Activated T-helper 17 cell treated with anti-CD3 and anti-CD28 coated beads, Interleukin-2, amount 50 U/mL, for 72 hours (primary cell): ENCODE measurements at regions not wholly inside any gene's neighbourhood (a gene's known extent, or its start where the extent isn't known, plus 50 kb on each side); places are given as distances from the start of the nearest gene placed in this dataset.
"Not testable (repeated sequence)": the region's sequence is repeated elsewhere in the genome, so short reads cannot be mapped to it uniquely, and the experiment has no call there.

Source experiments
- ATAC-seq: fragments of 150-1000 bp; cut with Tn5 transposase; replicated peaks from 2 replicates; pipeline ENCODE4 v1.10.0; 2021; ENCODE audit warnings: mild to moderate bottlenecking, moderate library complexity
- H3K27ac Mint-ChIP-seq: one replicate; pipeline ENCODE4 v1.8.0; 2022; ENCODE audit warnings: mixed read lengths
- H3K27me3 Mint-ChIP-seq: one replicate; pipeline ENCODE4 v1.8.0; 2022; ENCODE audit warnings: mixed read lengths
- H3K36me3 Mint-ChIP-seq: one replicate; pipeline ENCODE4 v1.8.0; 2022; ENCODE audit warnings: low read depth, mild to moderate bottlenecking, mixed read lengths
- H3K4me1 Mint-ChIP-seq: one replicate; pipeline ENCODE4 v1.8.0; 2022; ENCODE audit warnings: mixed read lengths
- H3K4me3 Mint-ChIP-seq: one replicate; pipeline ENCODE4 v1.8.0; 2022; ENCODE audit warnings: mild to moderate bottlenecking, mixed read lengths
- H3K9me3 Mint-ChIP-seq: one replicate; pipeline ENCODE4 v1.8.0; 2022; ENCODE audit warnings: mixed read lengths

GRCh38 chr1:81304187-81304586 lies 496.5 kb upstream of the ADGRL2 start:
- Mint-ChIP-seq H3K27me3 (peaks cover 3% of the 10 kb centered on the region), H3K27ac (no peak overlapping the region), H3K9me3 (peaks cover 9% of the 10 kb centered on the region), H3K4me3 (no peak overlapping the region), H3K36me3 (no peaks in the 10 kb centered on the region), H3K4me1 (no peaks in the 10 kb centered on the region)
- no peak for ATAC-seq

- Mint-ChIP-seq H3K4me1 (no peaks in the 10 kb centered on the region), H3K4me3 (no peak overlapping the region), H3K9me3 (peaks cover 9% of the 10 kb centered on the region), H3K27ac (no peak overlapping the region), H3K27me3 (peaks cover 3% of the 10 kb centered on the region), H3K36me3 (no peaks in the 10 kb centered on the region)
- ATAC-seq, result no peak
Measured at GRCh38 chr1:81299892-81300291, 500.8 kb upstream of the ADGRL2 start.

GRCh38 chr1:81298266-81298665 lies 502.5 kb upstream of the ADGRL2 start:
- Mint-ChIP-seq H3K9me3 (peaks cover 5% of the 10 kb centered on the region), H3K27me3 (peaks cover 3% of the 10 kb centered on the region), H3K27ac (no peak overlapping the region), H3K4me1 (no peaks in the 10 kb centered on the region), H3K36me3 (no peaks in the 10 kb centered on the region), H3K4me3 (no peak overlapping the region)
- no peak for ATAC-seq

- H3K9me3 Mint-ChIP-seq, result no peaks in the 10 kb centered on the region
- H3K27me3 Mint-ChIP-seq, result no peaks in the 10 kb centered on the region
- no peak overlapping the region for H3K27ac Mint-ChIP-seq
- H3K4me1 Mint-ChIP-seq, result no peaks in the 10 kb centered on the region
- no peak overlapping the region for H3K4me3 Mint-ChIP-seq
- no peak for ATAC-seq
- no peaks in the 10 kb centered on the region for H3K36me3 Mint-ChIP-seq
Measured at GRCh38 chr1:81296601-81297000, 504.1 kb upstream of the ADGRL2 start.

GRCh38 chr1:81290326-81290725 lies 510.4 kb upstream of the ADGRL2 start:
- H3K27ac Mint-ChIP-seq, result no peak overlapping the region
- H3K4me3 Mint-ChIP-seq, result no peak overlapping the region
- no peaks in the 10 kb centered on the region for H3K27me3 Mint-ChIP-seq
- H3K9me3 Mint-ChIP-seq, result peaks cover 4% of the 10 kb centered on the region
- no peaks in the 10 kb centered on the region for H3K36me3 Mint-ChIP-seq
- ATAC-seq, result no peak
- H3K4me1 Mint-ChIP-seq, result no peaks in the 10 kb centered on the region

- no peak overlapping the region for H3K4me3 Mint-ChIP-seq
- H3K27me3 Mint-ChIP-seq, result no peaks in the 10 kb centered on the region
- peaks cover 4% of the 10 kb centered on the region for H3K9me3 Mint-ChIP-seq
- no peak for ATAC-seq
- H3K27ac Mint-ChIP-seq, result no peak overlapping the region
- H3K36me3 Mint-ChIP-seq, result no peaks in the 10 kb centered on the region
- no peaks in the 10 kb centered on the region for H3K4me1 Mint-ChIP-seq
Measured at GRCh38 chr1:81288689-81289088, 512.0 kb upstream of the ADGRL2 start.

GRCh38 chr1:81287411-81288080 lies 513.2 kb upstream of the ADGRL2 start:
- Mint-ChIP-seq H3K27me3 (no peaks in the 10 kb centered on the region), H3K4me1 (no peaks in the 10 kb centered on the region), H3K27ac (no peak overlapping the region), H3K4me3 (no peak overlapping the region), H3K9me3 (peaks cover 4% of the 10 kb centered on the region), H3K36me3 (no peaks in the 10 kb centered on the region)
- ATAC-seq, result no peak

GRCh38 chr1:81270051-81270450 lies 530.7 kb upstream of the ADGRL2 start:
- Mint-ChIP-seq H3K4me1 (no peaks in the 10 kb centered on the region), H3K27ac (no peak overlapping the region), H3K9me3 (peaks cover 4% of the 10 kb centered on the region), H3K4me3 (no peak overlapping the region), H3K36me3 (no peaks in the 10 kb centered on the region), H3K27me3 (no peaks in the 10 kb centered on the region)
- no peak for ATAC-seq

- H3K27me3 Mint-ChIP-seq, result no peaks in the 10 kb centered on the region
- no peak overlapping the region for H3K4me3 Mint-ChIP-seq
- no peak overlapping the region for H3K27ac Mint-ChIP-seq
- no peak for ATAC-seq
- H3K9me3 Mint-ChIP-seq, result peaks cover 3% of the 10 kb centered on the region
- no peaks in the 10 kb centered on the region for H3K4me1 Mint-ChIP-seq
- H3K36me3 Mint-ChIP-seq, result no peaks in the 10 kb centered on the region
Measured at GRCh38 chr1:81264976-81265375, 535.8 kb upstream of the ADGRL2 start.

- Mint-ChIP-seq H3K9me3 (peaks cover 6% of the 10 kb centered on the region), H3K27me3 (no peaks in the 10 kb centered on the region), H3K36me3 (no peaks in the 10 kb centered on the region), H3K4me3 (no peak overlapping the region), H3K4me1 (no peaks in the 10 kb centered on the region), H3K27ac (no peak overlapping the region)
- ATAC-seq, result no peak
Measured at GRCh38 chr1:81259625-81260411, 540.9 kb upstream of the ADGRL2 start.

- Mint-ChIP-seq H3K27ac (no peak overlapping the region), H3K9me3 (peaks cover 3% of the 10 kb centered on the region)
Measured at GRCh38 chr1:81254560-81254959, 546.2 kb upstream of the ADGRL2 start.

GRCh38 chr1:81254068-81254467 lies 546.7 kb upstream of the ADGRL2 start:
- H3K27ac Mint-ChIP-seq, result no peak overlapping the region
- no peak for ATAC-seq
- no peak overlapping the region for H3K4me3 Mint-ChIP-seq
- H3K27me3 Mint-ChIP-seq, result no peaks in the 10 kb centered on the region
- H3K4me1 Mint-ChIP-seq, result no peaks in the 10 kb centered on the region
- peaks cover 3% of the 10 kb centered on the region for H3K9me3 Mint-ChIP-seq
- H3K36me3 Mint-ChIP-seq, result no peaks in the 10 kb centered on the region

More at GRCh38 chr1:81254560-81254959, 546.2 kb upstream of the ADGRL2 start:
- H3K4me3 Mint-ChIP-seq, result no peak overlapping the region
- H3K27me3 Mint-ChIP-seq, result no peaks in the 10 kb centered on the region
- no peak for ATAC-seq
- no peaks in the 10 kb centered on the region for H3K36me3 Mint-ChIP-seq
- no peaks in the 10 kb centered on the region for H3K4me1 Mint-ChIP-seq

GRCh38 chr1:81252471-81253151 lies 548.1 kb upstream of the ADGRL2 start:
- no peak for ATAC-seq
- Mint-ChIP-seq H3K4me1 (no peaks in the 10 kb centered on the region), H3K27ac (no peak overlapping the region)

GRCh38 chr1:81250825-81251224 lies 549.9 kb upstream of the ADGRL2 start:
- H3K9me3 Mint-ChIP-seq, result peaks cover 19% of the 10 kb centered on the region
- not testable (repeated sequence) for ATAC-seq, H3K27ac Mint-ChIP-seq, H3K36me3 Mint-ChIP-seq, H3K4me1 Mint-ChIP-seq, H3K4me3 Mint-ChIP-seq, H3K27me3 Mint-ChIP-seq

More at GRCh38 chr1:81252471-81253151, 548.1 kb upstream of the ADGRL2 start:
- H3K36me3 Mint-ChIP-seq, result no peaks in the 10 kb centered on the region
- no peaks in the 10 kb centered on the region for H3K27me3 Mint-ChIP-seq
- H3K4me3 Mint-ChIP-seq, result no peak overlapping the region
- peaks cover 8% of the 10 kb centered on the region for H3K9me3 Mint-ChIP-seq
